ENCODE measurements at regions not wholly inside any gene's neighbourhood (a gene's known extent, or its start where the extent isn't known, plus 50 kb on each side); places are given as distances from the start of the nearest gene placed in this dataset.

DNA sequence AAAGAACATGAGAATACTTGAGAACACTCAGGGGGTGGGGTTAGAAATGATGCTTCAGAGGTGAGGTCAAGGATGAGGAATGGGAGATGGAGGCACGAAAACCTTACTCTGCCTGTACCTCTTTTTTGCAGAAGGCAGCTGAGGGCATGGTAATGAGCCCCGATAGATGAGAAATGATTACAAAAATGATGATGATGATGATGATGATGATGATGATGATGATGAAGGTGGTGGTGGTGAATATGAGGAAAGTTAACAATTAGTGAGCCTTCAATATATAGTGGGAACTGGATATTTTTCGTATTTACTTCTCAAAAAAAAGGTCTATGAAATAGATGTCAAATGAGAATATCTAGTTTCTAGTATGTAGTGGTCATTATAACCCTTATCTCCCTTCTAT lies 584.3 kb downstream of the EPHA4 start:
- DNase-seq (ENCODE audit: low read depth), result no peak

DNA sequence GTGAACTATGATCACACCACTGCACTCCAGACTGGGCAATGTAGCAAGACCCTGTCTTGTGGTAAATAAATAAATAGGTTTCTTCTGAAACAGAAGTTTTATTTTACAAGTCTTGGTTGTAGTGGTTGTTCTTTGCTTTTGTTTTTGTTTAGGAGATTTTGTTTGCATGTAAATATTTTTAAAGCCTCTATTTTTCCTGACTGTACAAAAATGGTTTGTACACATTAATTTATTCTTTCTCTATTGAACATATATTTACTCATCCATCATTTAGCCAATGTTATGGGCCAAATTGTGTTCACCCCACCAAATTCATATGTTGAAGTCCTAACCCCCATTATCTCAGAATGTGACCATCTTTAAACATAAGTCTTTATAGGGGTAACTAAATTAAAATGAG lies 580.1 kb downstream of the EPHA4 start:
- no peak for DNase-seq (ENCODE audit: low read depth)

DNA sequence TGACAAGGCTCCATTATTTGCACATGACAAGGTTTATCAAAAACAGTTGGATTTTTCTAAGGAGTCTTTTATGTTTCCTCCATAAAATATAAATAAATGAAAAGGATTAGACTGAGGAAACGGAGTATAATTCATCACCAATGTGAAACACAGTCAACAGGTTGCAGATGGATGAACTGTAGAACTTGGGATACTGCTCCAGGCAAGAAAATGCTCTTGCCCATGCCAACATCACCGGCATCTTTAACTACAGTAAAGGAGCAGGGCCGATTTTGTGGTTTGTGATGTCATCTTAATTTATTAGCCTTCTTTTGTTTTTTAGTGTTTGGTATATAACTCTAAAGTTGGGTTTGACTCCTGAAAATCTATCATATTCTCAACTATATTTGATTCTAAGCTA lies 577.3 kb downstream of the EPHA4 start:
- no peak for DNase-seq (ENCODE audit: low read depth)

GRCh38 chr2:220995581-220995980 lies 576.5 kb downstream of the EPHA4 start:
- DNase-seq (ENCODE audit: low read depth), result no peak

- DNase-seq (ENCODE audit: low read depth), result no peak
Measured at GRCh38 chr2:220998156-220998555, 573.9 kb downstream of the EPHA4 start.

- no peak for DNase-seq (ENCODE audit: low read depth)
Measured at GRCh38 chr2:220999356-220999755, 572.7 kb downstream of the EPHA4 start.

DNA sequence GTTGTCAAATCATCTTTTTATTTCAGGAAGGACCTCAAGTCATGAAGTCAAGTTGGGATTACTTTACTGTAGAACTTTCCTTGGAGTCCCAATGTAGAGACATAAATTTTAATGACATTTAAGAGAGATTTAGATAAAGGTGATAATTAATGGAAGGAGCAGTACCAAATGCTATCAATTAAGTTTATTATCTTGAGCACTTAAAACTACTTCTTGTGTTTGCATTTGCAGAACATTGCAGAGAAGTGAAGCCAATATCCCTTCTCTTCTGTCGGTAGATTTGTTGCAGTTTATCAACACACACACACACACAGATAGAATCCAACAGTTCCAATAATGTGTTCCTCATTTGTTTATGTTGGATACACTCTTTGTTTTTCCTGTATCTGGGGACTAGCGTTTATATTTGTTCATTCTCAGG lies 570.7 kb downstream of the EPHA4 start:
- no peak for DNase-seq (ENCODE audit: low read depth)

GRCh38 chr2:221002101-221002685 lies 569.9 kb downstream of the EPHA4 start:
- DNase-seq (ENCODE audit: low read depth), result no peak

GRCh38 chr2:221005338-221005737 lies 566.8 kb downstream of the EPHA4 start:
- DNase-seq (ENCODE audit: low read depth), result no peak

DNA sequence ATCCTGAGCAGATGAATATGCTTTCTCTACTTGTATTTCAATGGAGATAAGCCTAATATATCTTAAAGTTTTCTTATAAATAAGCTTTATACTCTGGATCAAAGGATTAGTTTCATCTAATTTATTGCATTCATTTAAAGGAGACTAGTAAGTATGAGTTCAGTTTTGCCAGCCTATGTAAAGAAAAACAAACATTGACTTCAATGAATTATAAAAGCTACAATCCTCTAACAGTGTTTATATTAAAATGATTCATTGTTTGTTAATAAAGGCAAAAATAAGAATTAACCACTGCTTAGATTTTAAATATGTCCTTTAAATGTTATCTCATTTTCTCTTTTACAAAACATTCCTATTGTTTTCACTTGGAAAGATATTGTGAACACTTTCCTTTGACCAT lies 566.0 kb downstream of the EPHA4 start:
- DNase-seq (ENCODE audit: low read depth), result no peak

- no peak for DNase-seq (ENCODE audit: low read depth)
Measured at GRCh38 chr2:221016551-221016950, 555.6 kb downstream of the EPHA4 start.

DNA sequence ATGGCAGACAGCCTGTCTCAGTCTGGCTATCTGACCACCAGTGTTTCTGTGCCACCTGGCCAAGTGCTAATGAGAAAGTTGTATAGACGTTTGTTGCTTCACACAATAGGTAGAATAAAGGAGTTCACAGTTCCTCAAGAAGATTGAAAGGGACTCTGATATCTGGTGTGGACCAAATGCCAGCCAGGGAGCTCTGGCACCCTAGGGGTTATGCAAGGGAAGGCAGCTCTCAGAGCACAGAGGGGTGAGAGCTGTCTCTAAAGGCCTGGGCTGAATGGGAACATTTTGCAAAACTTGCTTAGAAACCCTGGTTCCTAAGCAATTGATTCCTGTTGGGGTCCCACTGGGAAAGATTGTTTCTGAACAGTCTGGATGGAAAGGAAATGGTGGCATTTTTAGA lies 553.8 kb downstream of the EPHA4 start:
- no peak for DNase-seq (ENCODE audit: low read depth)

DNA sequence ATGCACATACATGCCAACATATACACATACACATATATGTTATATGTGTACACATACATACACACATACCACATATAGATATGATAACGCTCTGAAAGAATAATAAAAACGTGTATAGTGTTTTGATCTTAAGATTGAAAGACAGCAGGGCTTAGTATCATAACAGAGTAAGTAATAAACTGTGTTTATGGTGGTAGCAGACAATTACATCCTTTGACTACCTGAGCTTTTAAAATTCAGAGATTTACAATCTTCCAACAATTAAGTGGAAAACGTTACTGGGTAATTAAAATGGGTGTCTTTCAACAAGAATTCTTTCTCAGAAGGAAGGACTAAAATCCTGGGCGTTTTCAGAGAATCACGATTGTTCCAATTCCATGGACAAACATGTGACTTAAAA lies 552.4 kb downstream of the EPHA4 start:
- no peak for DNase-seq (ENCODE audit: low read depth)

- no peak for DNase-seq (ENCODE audit: low read depth)
Measured at GRCh38 chr2:221022554-221022953, 549.5 kb downstream of the EPHA4 start.

- no peak for DNase-seq (ENCODE audit: low read depth)
Measured at GRCh38 chr2:221025398-221025797, 546.7 kb downstream of the EPHA4 start.

DNA sequence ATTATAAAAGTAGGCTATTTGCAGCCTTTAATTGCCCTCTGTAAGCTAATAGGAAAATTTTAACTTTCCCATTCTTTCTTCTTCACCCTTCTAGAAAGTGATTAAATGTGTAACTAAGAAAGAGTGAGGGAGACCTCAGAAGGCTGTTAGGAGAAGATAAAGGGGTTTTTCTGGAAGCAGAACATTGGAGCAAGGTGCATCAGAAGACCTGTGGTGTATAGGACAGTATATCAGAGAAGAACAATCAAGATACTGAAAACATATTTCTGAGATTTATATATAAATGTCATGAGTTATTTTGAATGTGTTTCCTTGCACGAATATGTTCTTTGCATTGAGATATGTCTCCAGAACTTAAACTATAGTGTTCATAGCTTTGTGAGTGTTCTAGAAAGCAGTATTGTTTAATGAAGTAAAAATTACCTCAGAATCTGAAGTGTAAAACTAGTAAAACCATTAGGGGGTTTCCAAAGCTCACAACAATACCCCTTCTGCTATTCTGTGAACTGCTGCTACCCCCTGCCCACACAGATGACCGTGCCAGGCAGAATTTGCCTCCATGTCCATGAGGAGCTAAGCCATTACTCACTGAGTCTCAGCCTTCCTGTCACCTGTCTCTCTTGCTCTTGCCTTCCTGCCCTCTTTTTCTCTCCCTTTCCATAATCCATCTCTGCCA lies 537.9 kb downstream of the EPHA4 start:
- DNase-seq (ENCODE audit: low read depth), result no peak

DNA sequence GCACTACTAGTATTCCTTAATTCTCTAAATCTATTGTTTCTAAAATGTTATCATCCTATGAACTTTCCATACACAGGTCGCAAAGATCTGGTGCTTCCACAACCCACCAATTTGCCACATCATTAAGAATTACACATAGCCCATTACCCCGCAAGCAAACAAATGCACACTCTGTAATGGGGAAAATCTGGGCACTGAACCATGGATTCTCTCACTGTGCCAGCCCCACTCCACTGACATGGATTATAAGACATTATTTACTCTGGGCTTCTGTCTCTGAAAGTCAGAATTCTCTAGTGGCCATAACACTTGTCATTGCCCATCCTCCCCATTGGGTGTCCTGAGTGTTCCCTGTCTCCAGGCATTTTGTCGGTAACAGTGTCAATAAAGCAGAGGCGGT lies 537.1 kb downstream of the EPHA4 start:
- no peak for DNase-seq (ENCODE audit: low read depth)

DNA sequence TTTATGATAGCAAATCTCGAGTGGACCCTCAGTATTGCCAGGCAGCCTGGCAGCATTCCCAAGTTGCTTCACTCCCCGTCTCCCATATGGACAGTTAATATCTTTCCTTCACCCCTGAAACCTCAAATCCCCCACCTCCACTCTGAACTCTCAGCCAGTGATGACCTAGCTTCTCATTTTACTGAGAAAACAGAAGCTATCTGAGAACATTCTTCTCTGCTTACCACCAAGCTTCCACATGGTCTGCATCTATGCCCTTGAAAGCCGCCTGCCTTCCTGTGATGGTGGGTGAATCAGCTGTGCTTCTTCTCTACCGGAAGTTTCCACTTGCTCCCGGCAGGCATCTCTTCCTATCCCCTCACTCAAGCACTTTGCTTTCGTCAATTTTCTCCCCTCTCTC lies 529.2 kb downstream of the EPHA4 start:
- no peak for DNase-seq (ENCODE audit: low read depth)

DNA sequence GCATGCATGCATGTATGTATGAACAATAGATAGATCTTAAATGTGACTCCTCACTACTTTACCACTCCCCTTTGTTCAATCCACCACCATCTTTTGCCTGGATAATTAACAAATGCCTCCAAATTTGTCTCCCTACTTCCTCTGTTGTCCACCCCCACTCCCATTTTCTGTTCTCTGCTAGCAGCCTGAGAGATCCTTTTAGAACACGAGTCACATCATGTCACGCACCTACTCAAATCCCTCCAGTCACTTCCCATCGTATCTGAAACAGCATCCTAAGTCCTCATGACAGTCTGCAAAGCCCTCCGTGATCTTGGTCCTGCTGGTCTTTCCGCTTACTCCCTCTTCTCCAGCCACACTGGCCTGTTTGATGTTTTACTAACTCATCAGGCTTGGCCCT lies 527.3 kb downstream of the EPHA4 start:
- no peak for DNase-seq (ENCODE audit: low read depth)

DNA sequence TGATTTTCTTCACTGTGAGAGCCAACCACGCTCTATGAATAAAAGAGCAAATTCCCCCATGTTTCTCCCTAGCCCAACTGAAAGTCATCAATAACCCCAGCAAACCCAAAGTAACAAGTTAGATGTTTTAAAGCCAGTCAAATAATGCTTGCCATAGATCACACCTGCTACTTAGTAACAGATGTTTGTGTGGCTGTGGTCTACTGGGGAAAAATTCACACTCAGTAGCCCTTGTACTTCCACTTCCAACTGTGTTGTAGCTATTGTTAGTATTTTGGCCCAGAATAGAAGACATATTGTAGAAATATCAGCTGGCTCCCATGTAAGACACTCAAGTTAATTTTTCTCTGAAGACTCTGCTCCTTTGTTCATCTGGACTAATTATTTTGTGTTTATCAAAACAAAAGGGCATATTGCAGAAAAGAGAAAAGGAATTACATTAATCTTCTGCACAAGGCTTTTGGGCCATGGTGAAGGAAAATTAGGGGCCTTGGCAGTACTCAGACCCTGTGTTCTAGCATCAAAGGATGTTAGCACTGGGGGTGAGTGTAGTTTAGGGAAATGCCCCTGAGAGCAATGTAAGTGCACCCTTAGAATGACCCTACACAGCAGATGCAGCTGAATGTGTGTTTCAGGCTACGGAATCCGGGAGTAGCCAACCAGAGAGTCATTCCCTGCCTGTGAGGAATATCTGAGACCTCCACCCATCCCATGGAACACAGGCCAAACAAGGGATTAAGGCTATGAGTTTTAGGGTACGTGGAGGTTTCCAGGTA lies 521.9 kb downstream of the EPHA4 start:
- no peak for DNase-seq (ENCODE audit: low read depth)

DNA sequence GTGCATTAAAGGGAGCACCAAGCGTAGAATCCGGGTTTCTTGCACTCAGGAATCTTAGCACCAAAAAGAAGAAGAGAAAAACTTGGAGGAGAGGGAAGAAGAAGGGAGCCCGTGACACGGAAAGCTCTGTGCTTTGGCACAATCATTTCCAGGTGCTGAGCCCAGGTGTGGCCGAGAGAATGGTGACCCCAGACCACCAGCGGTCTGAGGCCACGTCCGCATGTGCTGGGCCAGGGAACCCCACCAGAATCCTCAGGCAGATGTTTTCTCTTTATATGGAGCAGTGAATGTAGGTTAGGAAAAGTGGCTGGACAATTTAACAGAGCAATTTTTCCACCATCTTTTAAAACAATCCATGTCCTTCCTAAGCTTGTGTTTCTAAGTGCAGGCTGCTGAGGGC lies 520.9 kb downstream of the EPHA4 start:
- no peak for DNase-seq (ENCODE audit: low read depth)

GRCh38 chr2:221060376-221060775 lies 511.7 kb downstream of the EPHA4 start:
- no peak for DNase-seq (ENCODE audit: low read depth)

DNA sequence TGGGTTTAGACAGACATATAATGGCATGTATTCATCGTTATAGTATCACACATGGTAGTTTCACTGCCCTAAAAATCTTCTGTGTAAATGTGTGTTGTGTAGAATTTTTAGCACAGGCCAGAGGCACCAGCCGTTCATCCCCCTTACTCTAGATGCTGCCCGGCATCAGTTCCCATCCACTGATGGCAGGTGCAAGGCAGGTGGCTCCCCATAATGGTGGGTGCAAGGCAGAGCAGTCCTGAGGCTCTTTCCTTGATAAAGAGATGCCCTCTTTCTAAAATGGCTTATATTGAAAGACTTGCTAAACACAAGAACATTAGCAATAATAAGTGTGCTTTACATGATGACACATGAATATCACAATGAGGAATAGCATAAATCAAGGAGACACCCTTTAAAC lies 508.5 kb downstream of the EPHA4 start:
- DNase-seq (ENCODE audit: low read depth), result no peak

Measured in stimulated activated CD8-positive, alpha-beta memory T cell treated with anti-CD3 and anti-CD28 coated beads, Interleukin-12 subunit alpha, Interleukin-12 subunit beta, amount 100 ng/mL, for 4 hours (primary cell).